ENCODE measurements at regions not wholly inside any gene's neighbourhood (a gene's known extent, or its start where the extent isn't known, plus 50 kb on each side); places are given as distances from the start of the nearest gene placed in this dataset.

GRCh38 chr2:12305931-12306330 is 410.8 kb upstream of the TRIB2 start:
- no peak overlapping the region for H3K4me2 ChIP-seq
- ChIA-PET CTCF (interaction anchor here (1.1 kb wide), 1 partner anchor 12 kb away, joined by 4 read pairs; no protein-coding TSS in a partner anchor), POLR2A (no interaction called here)
- TF ChIP-seq CHD4 (IDR thresholded peaks at IDR 0.05; ENCODE audit: borderline replicate concordance), result no peak
- no peak for TF ChIP-seq NR3C1 (IDR thresholded peaks at IDR 0.05)
- TF ChIP-seq SMC3 (IDR thresholded peaks at IDR 0.05), result no peak
- TF ChIP-seq, protein P1, sequence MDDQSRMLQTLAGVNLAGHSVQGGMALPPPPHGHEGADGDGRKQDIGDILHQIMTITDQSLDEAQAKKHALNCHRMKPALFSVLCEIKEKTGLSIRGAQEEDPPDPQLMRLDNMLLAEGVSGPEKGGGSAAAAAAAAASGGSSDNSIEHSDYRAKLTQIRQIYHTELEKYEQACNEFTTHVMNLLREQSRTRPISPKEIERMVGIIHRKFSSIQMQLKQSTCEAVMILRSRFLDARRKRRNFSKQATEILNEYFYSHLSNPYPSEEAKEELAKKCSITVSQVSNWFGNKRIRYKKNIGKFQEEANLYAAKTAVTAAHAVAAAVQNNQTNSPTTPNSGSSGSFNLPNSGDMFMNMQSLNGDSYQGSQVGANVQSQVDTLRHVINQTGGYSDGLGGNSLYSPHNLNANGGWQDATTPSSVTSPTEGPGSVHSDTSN (IDR thresholded peaks at IDR 0.05), result no peak
- TF ChIP-seq BHLHE40 (IDR thresholded peaks at IDR 0.05; ENCODE audit: low read depth, low read length), result no peak
- no peak for TF ChIP-seq TP53 (CRISPR knock-in tag; IDR thresholded peaks at IDR 0.05)
- TF ChIP-seq ZFP36 (IDR thresholded peaks at IDR 0.05; ENCODE audit: borderline replicate concordance, partially characterized antibody), result no peak
- no peak for TF ChIP-seq SREBF2 (IDR thresholded peaks at IDR 0.05)
- no peak for TF ChIP-seq CHD2 (IDR thresholded peaks at IDR 0.05; ENCODE audit: low read length, partially characterized antibody)
- no peak for TF ChIP-seq NFE2L2 (conservative IDR thresholded peaks at IDR 0.05; ENCODE audit: low read length)
- no peak for TF ChIP-seq RCOR1 (IDR thresholded peaks at IDR 0.05; ENCODE audit: low read depth, low read length)
- no peak for TF ChIP-seq POLR2AphosphoS2 (conservative IDR thresholded peaks at IDR 0.05; ENCODE audit: low read length)
- no peak for TF ChIP-seq BCL3 (IDR thresholded peaks at IDR 0.05)
- TF ChIP-seq JUNB (IDR thresholded peaks at IDR 0.05), result no peak
- TF ChIP-seq CEBPB (IDR thresholded peaks at IDR 0.05), result no peak
- no peak for TF ChIP-seq ZSCAN20 (CRISPR knock-in tag; IDR thresholded peaks at IDR 0.05)
- no peak for TF ChIP-seq FOSB (CRISPR knock-in tag; IDR thresholded peaks at IDR 0.05)
- no peak for TF ChIP-seq JUN (IDR thresholded peaks at IDR 0.05)
- TF ChIP-seq NPAS2 (CRISPR knock-in tag; IDR thresholded peaks at IDR 0.05; ENCODE audit: borderline replicate concordance), result no peak
- TF ChIP-seq MYC (IDR thresholded peaks at IDR 0.05; ENCODE audit: borderline replicate concordance, low read length), result no peak
- FAIRE-seq (no peak), ATAC-seq (no peak), DNase-seq (ENCODE audit: low read depth in 1 of 2, low spot score in 1 of 2) (no peak)
- H3K9me3 ChIP-seq, result no peaks in the 10 kb centered on the region
- 4% methylated on average over 2 of the region's 2 CpGs for WGBS (ENCODE audit: missing lambda C conversion rate)
- no peak overlapping the region for H3K27ac ChIP-seq
- H3K4me1 ChIP-seq, result no peaks in the 10 kb centered on the region
- no peak overlapping the region for H3K4me3 ChIP-seq

DNA sequence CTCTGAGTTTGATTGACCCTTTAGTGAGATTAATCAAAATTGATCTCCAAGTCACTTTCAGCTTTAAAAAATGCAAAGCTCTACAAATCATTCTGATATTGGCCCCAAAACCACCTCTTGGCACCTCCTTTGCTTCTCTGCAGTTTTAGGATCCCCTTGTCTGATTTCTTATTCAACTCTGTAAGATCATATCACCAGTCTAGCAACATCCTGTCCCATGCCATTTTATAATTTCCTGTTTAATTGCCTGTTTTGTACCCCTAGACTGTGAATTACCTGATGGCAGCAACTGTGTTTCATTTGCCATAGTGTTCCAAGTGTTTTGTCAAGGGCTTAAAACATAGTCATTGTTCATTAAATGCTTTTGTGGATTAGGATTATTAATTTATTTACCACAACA is 406.3 kb upstream of the TRIB2 start:
- Histone ChIP-seq H3K4me2 (no peak overlapping the region), H3K4me1 (no peaks in the 10 kb centered on the region), H3K4me3 (no peak overlapping the region), H3K27ac (no peak overlapping the region), H3K9me3 (no peaks in the 10 kb centered on the region)
- ATAC-seq (no peak), DNase-seq (ENCODE audit: low read depth in 1 of 2, low spot score in 1 of 2) (no peak), FAIRE-seq (no peak)
- ChIA-PET POLR2A (no interaction called here), CTCF (no interaction called here)
- TF ChIP-seq JUN (IDR thresholded peaks at IDR 0.05), result no peak
- no peak for TF ChIP-seq HMGXB4 (CRISPR knock-in tag; IDR thresholded peaks at IDR 0.05; ENCODE audit: borderline replicate concordance)
- no peak for TF ChIP-seq KDM5A (IDR thresholded peaks at IDR 0.05)
- no peak for TF ChIP-seq ZNF302 (CRISPR knock-in tag; IDR thresholded peaks at IDR 0.05)
- TF ChIP-seq NR3C1 (IDR thresholded peaks at IDR 0.05), result no peak

All from A549 (cell line).